Mammary epithelial cell (primary cell): ENCODE measurements at regions not wholly inside any gene's neighbourhood (a gene's known extent, or its start where the extent isn't known, plus 50 kb on each side); places are given as distances from the start of the nearest gene placed in this dataset.

Experiments used
- EZH2 ChIP-seq: IDR thresholded peaks from 2 replicates; pipeline ENCODE4 v1.6.1; 2012; ENCODE audit warnings: low read length, inconsistent platforms, borderline replicate concordance
- TF ChIP-seq, protein P1 (sequence below), 2 donors: IDR thresholded peaks in 1 of 2; conservative IDR thresholded peaks in 1 of 2; 2 replicates each; pipeline ENCODE4 v1.5.1; 2011 to 2012; ENCODE audit warnings: inconsistent platforms in 2 of 2, low read length in 2 of 2, mild to moderate bottlenecking in 2 of 2, control low read depth in 1 of 2, low read depth in 1 of 2; ENCODE audit not compliant: insufficient read depth in 1 of 2; ENCODE audit errors: extremely low read depth in 1 of 2

DNA sequence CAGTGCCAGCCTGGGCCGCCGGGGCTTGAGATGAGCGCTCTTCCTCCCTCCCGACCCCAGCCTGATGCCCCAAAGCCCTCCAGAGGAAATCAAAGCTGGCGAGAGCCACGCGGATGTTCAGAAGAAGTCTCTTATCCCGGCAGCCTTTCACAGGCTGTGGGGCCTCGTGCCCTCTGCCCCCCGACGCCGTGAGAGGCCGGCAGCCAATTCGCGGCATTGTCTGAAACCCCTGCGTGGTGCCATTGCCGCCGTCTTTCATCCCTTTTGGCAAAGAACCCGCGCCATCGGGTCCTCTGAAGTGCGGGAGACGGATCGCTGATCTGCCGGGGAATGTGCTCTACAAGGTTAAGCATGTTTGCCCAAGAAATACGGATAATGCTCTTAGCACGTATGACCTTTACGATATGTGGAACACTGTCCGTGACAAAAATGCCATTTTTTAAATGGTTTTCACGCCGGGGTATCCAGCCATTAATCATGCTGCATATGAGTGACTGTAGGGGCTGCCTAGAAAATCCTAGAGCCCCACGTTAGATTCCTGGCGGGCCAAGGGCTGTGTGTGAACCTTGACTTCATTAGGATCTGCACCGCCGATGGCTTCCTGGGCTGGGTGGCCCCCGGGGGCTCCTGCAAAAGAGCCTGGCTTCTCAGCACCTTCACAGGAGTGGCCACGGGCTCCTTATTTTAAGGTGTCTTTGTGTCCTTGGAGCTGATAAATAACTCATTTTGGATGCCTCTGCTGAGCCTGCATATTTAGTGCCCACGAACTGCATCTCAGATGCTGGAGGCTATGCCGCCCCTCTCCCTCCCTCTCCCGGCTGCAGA lies 165.1 kb upstream of the TNRC6C start:
- TF ChIP-seq, protein P1, sequence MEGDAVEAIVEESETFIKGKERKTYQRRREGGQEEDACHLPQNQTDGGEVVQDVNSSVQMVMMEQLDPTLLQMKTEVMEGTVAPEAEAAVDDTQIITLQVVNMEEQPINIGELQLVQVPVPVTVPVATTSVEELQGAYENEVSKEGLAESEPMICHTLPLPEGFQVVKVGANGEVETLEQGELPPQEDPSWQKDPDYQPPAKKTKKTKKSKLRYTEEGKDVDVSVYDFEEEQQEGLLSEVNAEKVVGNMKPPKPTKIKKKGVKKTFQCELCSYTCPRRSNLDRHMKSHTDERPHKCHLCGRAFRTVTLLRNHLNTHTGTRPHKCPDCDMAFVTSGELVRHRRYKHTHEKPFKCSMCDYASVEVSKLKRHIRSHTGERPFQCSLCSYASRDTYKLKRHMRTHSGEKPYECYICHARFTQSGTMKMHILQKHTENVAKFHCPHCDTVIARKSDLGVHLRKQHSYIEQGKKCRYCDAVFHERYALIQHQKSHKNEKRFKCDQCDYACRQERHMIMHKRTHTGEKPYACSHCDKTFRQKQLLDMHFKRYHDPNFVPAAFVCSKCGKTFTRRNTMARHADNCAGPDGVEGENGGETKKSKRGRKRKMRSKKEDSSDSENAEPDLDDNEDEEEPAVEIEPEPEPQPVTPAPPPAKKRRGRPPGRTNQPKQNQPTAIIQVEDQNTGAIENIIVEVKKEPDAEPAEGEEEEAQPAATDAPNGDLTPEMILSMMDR (conservative IDR thresholded peaks at IDR 0.05 in 1 of 2, IDR thresholded peaks at IDR 0.05 in 1 of 2; ENCODE audit: extremely low read depth in 1 of 2, insufficient read depth in 1 of 2, low read depth in 1 of 2, low read length in 2 of 2): no peak
- TF ChIP-seq EZH2: no peak
